ENCODE measurements at regions not wholly inside any gene's neighbourhood (a gene's known extent, or its start where the extent isn't known, plus 50 kb on each side); places are given as distances from the start of the nearest gene placed in this dataset.

- H2BK120ac ChIP-seq (ENCODE audit: low read depth, low read length) = no peak overlapping the region
- no peak overlapping the region for H2BK15ac ChIP-seq (ENCODE audit: low read depth, low read length)
- H2AK9ac ChIP-seq (replicated peaks; ENCODE audit: low read depth, low read length, poor library complexity) = no peak overlapping the region
- no peak overlapping the region for H3K9ac ChIP-seq (ENCODE audit: low read depth, low read length)
- no peak overlapping the region for H2BK20ac ChIP-seq (ENCODE audit: low read depth, low read length)
- POLR2A ChIA-PET (ENCODE audit: unreplicated experiment) = no interaction called here
- H3K4me3 ChIP-seq (ENCODE audit: insufficient read depth, low read depth, low read length) = no peak overlapping the region
- in situ Hi-C loops (cut with MboI; ENCODE audit: low sequenced_read_pairs) (no loop called here), dilution Hi-C loops (cut with HindIII; ENCODE audit: low sequenced_read_pairs, unreplicated experiment) (no loop called here), intact Hi-C loops (cut with micrococcal nuclease) (no loop called here)
- no peak overlapping the region for H3K4me2 ChIP-seq (ENCODE audit: low read depth, low read length)
- no peak for DNase-seq
- H3K14ac ChIP-seq (replicated peaks; ENCODE audit: low read depth, low read length) = no peak overlapping the region
- H3K79me1 ChIP-seq (ENCODE audit: low read depth in 1 of 2, low read length in 2 of 2) = no peaks in the 10 kb centered on the region
- no peaks in the 10 kb centered on the region for H3K9me1 ChIP-seq (ENCODE audit: insufficient read depth, low read length)
- no peak overlapping the region for H4K8ac ChIP-seq (ENCODE audit: low read depth in 2 of 2, low read length in 2 of 2)
- no peaks in the 10 kb centered on the region for H4K20me1 ChIP-seq (ENCODE audit: insufficient read depth, low read length)
- no peak for ATAC-seq (ENCODE audit: low read depth)
- H4K5ac ChIP-seq (ENCODE audit: low read depth, low read length) = no peak overlapping the region
- no peak overlapping the region for H3K56ac ChIP-seq (ENCODE audit: extremely low read depth, insufficient read depth, low read length)
- H3K4ac ChIP-seq (ENCODE audit: low read depth, low read length) = no peak overlapping the region
- no peaks in the 10 kb centered on the region for H3K27me3 ChIP-seq (ENCODE audit: control insufficient read depth, insufficient read depth, low read length)
- no peak overlapping the region for H2AFZ ChIP-seq (replicated peaks; ENCODE audit: low read length, poor library complexity)
- no peak overlapping the region for H2BK5ac ChIP-seq (ENCODE audit: low read depth, low read length, poor library complexity, severe bottlenecking)
- no peaks in the 10 kb centered on the region for H3K4me1 ChIP-seq (ENCODE audit: control insufficient read depth, insufficient read depth, low read length)
- no TSS peak for BruUV-seq (replicated peaks)
- no peaks in the 10 kb centered on the region for H3K9me3 ChIP-seq (ENCODE audit: control insufficient read depth, insufficient read depth, low read length)
- TF ChIP-seq MAZ (IDR thresholded peaks at IDR 0.05; ENCODE audit: borderline replicate concordance, low read depth, low read length) (no peak), RFX5 (IDR thresholded peaks at IDR 0.05; ENCODE audit: low read depth, low read length) (no peak), RCOR1 (IDR thresholded peaks at IDR 0.05; ENCODE audit: insufficient replicate concordance, low read length) (no peak), RAD21 (IDR thresholded peaks at IDR 0.05; ENCODE audit: low read length) (no peak), FOS (IDR thresholded peaks at IDR 0.05; ENCODE audit: low read depth, low read length) (no peak), MAFK (IDR thresholded peaks at IDR 0.05; ENCODE audit: low read depth, low read length) (no peak), CTCF (conservative IDR thresholded peaks at IDR 0.05; ENCODE audit: low read depth, low read length) (no peak), POLR2A (IDR thresholded peaks at IDR 0.05; ENCODE audit: low read depth, low read length) (no peak), NFE2L2 (IDR thresholded peaks at IDR 0.05; ENCODE audit: low read depth, low read length) (no peak), USF2 (IDR thresholded peaks at IDR 0.05; ENCODE audit: low read depth, low read length) (no peak), ELK1 (IDR thresholded peaks at IDR 0.05; ENCODE audit: borderline replicate concordance, low read depth, low read length) (no peak), SMC3 (IDR thresholded peaks at IDR 0.05; ENCODE audit: low read depth, low read length) (no peak), BHLHE40 (IDR thresholded peaks at IDR 0.05; ENCODE audit: low read depth, low read length) (no peak), CEBPB (IDR thresholded peaks at IDR 0.05; ENCODE audit: low read depth, low read length) (no peak), MXI1 (IDR thresholded peaks at IDR 0.05; ENCODE audit: borderline replicate concordance, low read depth, low read length) (no peak), CHD1 (IDR thresholded peaks at IDR 0.05; ENCODE audit: low read depth, low read length) (no peak)
- H3K23ac ChIP-seq (ENCODE audit: low read depth, low read length) = no peak overlapping the region
- no peak overlapping the region for H3K18ac ChIP-seq (ENCODE audit: low read depth, low read length)
- H4K91ac ChIP-seq (ENCODE audit: insufficient read depth, low read depth, low read length) = no peak overlapping the region
- no peak overlapping the region for H2AK5ac ChIP-seq (ENCODE audit: low read depth, low read length)
- CTCF ChIA-PET = no interaction called here
- no CpG with 5 or more reads among the region's 5 CpGs for WGBS, 2 experiments (ENCODE audit: extremely low coverage in 2 of 2, insufficient read length in 1 of 2)
- H3K36me3 ChIP-seq (ENCODE audit: control insufficient read depth, insufficient read depth, low read length) = no peaks in the 10 kb centered on the region
- no peak overlapping the region for H3K27ac ChIP-seq (ENCODE audit: insufficient read depth, low read length)
Observed at GRCh38 chr2:187079901-187080300, 230.9 kb upstream of the ZSWIM2 start.
